Endodermal cell (in vitro differentiated cells): ENCODE measurements at regions not wholly inside any gene's neighbourhood (a gene's known extent, or its start where the extent isn't known, plus 50 kb on each side); places are given as distances from the start of the nearest gene placed in this dataset.

Source experiments
- DNase-seq: peaks from one replicate; pipeline ENCODE4 v3.0.0-alpha.2; 2017
- H3K27ac ChIP-seq: 2 replicates; pipeline ENCODE4 v1.5.1; 2013; ENCODE audit warnings: mild to moderate bottlenecking, low read depth, low read length, moderate library complexity
- H3K27me3 ChIP-seq: 2 replicates; pipeline ENCODE4 v1.6.1; 2013; ENCODE audit warnings: mild to moderate bottlenecking, low read length, moderate library complexity; ENCODE audit not compliant: insufficient read depth, control insufficient read depth, poor library complexity, severe bottlenecking
- H3K36me3 ChIP-seq: 2 replicates; pipeline ENCODE4 v1.7.0; 2013; ENCODE audit warnings: mild to moderate bottlenecking, low read length, moderate library complexity; ENCODE audit not compliant: control insufficient read depth, insufficient read depth
- H3K4me1 ChIP-seq: one replicate; pipeline ENCODE4 v1.7.0; 2013; ENCODE audit warnings: low read length; ENCODE audit not compliant: control insufficient read depth, insufficient read depth
- H3K4me3 ChIP-seq: 2 replicates; pipeline ENCODE4 v1.5.1; 2013; ENCODE audit warnings: mild to moderate bottlenecking, low read length, moderate library complexity
- H3K9ac ChIP-seq: 2 replicates; pipeline ENCODE4 v1.6.1; 2013; ENCODE audit warnings: mild to moderate bottlenecking, low read length, moderate library complexity; ENCODE audit not compliant: poor library complexity, severe bottlenecking; ENCODE audit errors: extremely low read depth
- H3K9me3 ChIP-seq: 2 replicates; pipeline ENCODE4 v1.6.1; 2013; ENCODE audit warnings: mild to moderate bottlenecking, low read length, moderate library complexity; ENCODE audit not compliant: control insufficient read depth
- H3K27ac Mint-ChIP-seq: 2 replicates; pipeline ENCODE4 v1.8.0; 2020; ENCODE audit warnings: mixed read lengths
- H3K27me3 Mint-ChIP-seq: 2 replicates; pipeline ENCODE4 v1.8.0; 2021; ENCODE audit warnings: mild to moderate bottlenecking, mixed read lengths; ENCODE audit not compliant: insufficient read depth
- H3K36me3 Mint-ChIP-seq: 2 replicates; pipeline ENCODE4 v1.8.0; 2020; ENCODE audit warnings: low read depth, mixed read lengths
- H3K4me1 Mint-ChIP-seq: 2 replicates; pipeline ENCODE4 v1.8.0; 2020; ENCODE audit warnings: mixed read lengths
- H3K4me3 Mint-ChIP-seq: 2 replicates; pipeline ENCODE4 v1.8.0; 2020; ENCODE audit warnings: mild to moderate bottlenecking, moderate library complexity, mixed read lengths
- H3K9me3 Mint-ChIP-seq: 2 replicates; pipeline ENCODE4 v1.8.0; 2020; ENCODE audit warnings: mild to moderate bottlenecking, mixed read lengths
- CTCF ChIP-seq: fragments of 200-600 bp; sonication (generic); conservative IDR thresholded peaks from 2 replicates; pipeline ENCODE4 v1.5.0; 2021; ENCODE audit warnings: antibody characterized with exemption, mild to moderate bottlenecking
- WGBS, 2 experiments: methylation state at CpG; one replicate each; pipeline versions ENCODE4 v1.1.5 to v1.1.7; 2013; ENCODE audit warnings: missing lambda C conversion rate in 2 of 2, mixed read lengths in 1 of 2; ENCODE audit not compliant: insufficient coverage in 1 of 2, insufficient read length in 1 of 2; 5-methylcytosine and 5-hydroxymethylcytosine counted together

- WGBS, 2 experiments = 0% methylated on average over 1 of the region's 1 CpG; no CpG with 5 or more reads in 1 of the 2 experiments
- TF ChIP-seq CTCF = no peak
- no peaks in the 10 kb centered on the region for H3K9me3 ChIP-seq
These were observed 61.5 kb upstream of the NR3C2 start for GRCh38 chr4:148503681-148504080.

GRCh38 chr4:148497258-148497657 lies 55.0 kb upstream of the NR3C2 start:
- H3K27ac ChIP-seq = no peak overlapping the region
- H3K27me3 ChIP-seq = no peaks in the 10 kb centered on the region
- DNase-seq = no peak
- Mint-ChIP-seq H3K36me3 (no peaks in the 10 kb centered on the region), H3K4me3 (no peak overlapping the region), H3K9me3 (no peaks in the 10 kb centered on the region), H3K4me1 (no peaks in the 10 kb centered on the region), H3K27me3 (peaks cover 4% of the 10 kb centered on the region), H3K27ac (no peak overlapping the region)
- no peaks in the 10 kb centered on the region for H3K36me3 ChIP-seq
- no peak for TF ChIP-seq CTCF
- H3K9ac ChIP-seq = no peak overlapping the region
- no peaks in the 10 kb centered on the region for H3K4me1 ChIP-seq
- H3K9me3 ChIP-seq = no peaks in the 10 kb centered on the region
- 85% methylated on average over 2 of the region's 2 CpGs; no CpG with 5 or more reads in 1 of the 2 experiments for WGBS, 2 experiments
- H3K4me3 ChIP-seq = no peak overlapping the region

More at GRCh38 chr4:148503681-148504080, 61.5 kb upstream of the NR3C2 start:
- H3K27me3 ChIP-seq = no peaks in the 10 kb centered on the region
- H3K27ac Mint-ChIP-seq = no peak overlapping the region
- no peaks in the 10 kb centered on the region for H3K36me3 Mint-ChIP-seq
- H3K27ac ChIP-seq = no peak overlapping the region
- peaks cover 2% of the 10 kb centered on the region for H3K27me3 Mint-ChIP-seq
- no peak for DNase-seq
- peaks cover 14% of the 10 kb centered on the region for H3K9me3 Mint-ChIP-seq
- no peaks in the 10 kb centered on the region for H3K36me3 ChIP-seq
- H3K9ac ChIP-seq = no peak overlapping the region
- H3K4me1 ChIP-seq = no peaks in the 10 kb centered on the region
- no peaks in the 10 kb centered on the region for H3K4me1 Mint-ChIP-seq
- H3K4me3 Mint-ChIP-seq = no peak overlapping the region
- no peak overlapping the region for H3K4me3 ChIP-seq

GRCh38 chr4:148495463-148495862 lies 53.2 kb upstream of the NR3C2 start:
- H3K36me3 ChIP-seq = no peaks in the 10 kb centered on the region
- no peak for DNase-seq
- no peaks in the 10 kb centered on the region for H3K9me3 ChIP-seq
- no peak overlapping the region for H3K27ac Mint-ChIP-seq
- WGBS, 2 experiments = 100% methylated on average over 1 of the region's 1 CpG; no CpG with 5 or more reads in 1 of the 2 experiments
- H3K27me3 Mint-ChIP-seq = peaks cover 4% of the 10 kb centered on the region
- H3K4me3 ChIP-seq = no peak overlapping the region
- H3K27ac ChIP-seq = no peak overlapping the region
- H3K4me3 Mint-ChIP-seq = no peak overlapping the region
- no peaks in the 10 kb centered on the region for H3K36me3 Mint-ChIP-seq
- no peaks in the 10 kb centered on the region for H3K9me3 Mint-ChIP-seq
- TF ChIP-seq CTCF = no peak
- H3K27me3 ChIP-seq = no peaks in the 10 kb centered on the region
- no peak overlapping the region for H3K9ac ChIP-seq
- no peaks in the 10 kb centered on the region for H3K4me1 ChIP-seq
- H3K4me1 Mint-ChIP-seq = no peaks in the 10 kb centered on the region
